ENCODE measurements at regions not wholly inside any gene's neighbourhood (a gene's known extent, or its start where the extent isn't known, plus 50 kb on each side); places are given as distances from the start of the nearest gene placed in this dataset.
"Not testable (repeated sequence)": the region's sequence is repeated elsewhere in the genome, so short reads cannot be mapped to it uniquely, and the experiment has no call there.

- H3K9me3 ChIP-seq (ENCODE audit: control insufficient read depth in 2 of 2, low read length in 2 of 2) = peaks cover 0 to 2% of the 10 kb centered on the region in 2 donors
- H3K4me1 ChIP-seq (ENCODE audit: control insufficient read depth in 2 of 2, insufficient read depth in 2 of 2, low read length in 2 of 2) = no peaks in the 10 kb centered on the region
- no peak overlapping the region for H3K4me3 ChIP-seq (ENCODE audit: low read length in 2 of 2)
- no peaks in the 10 kb centered on the region for H3K36me3 ChIP-seq (ENCODE audit: control insufficient read depth in 2 of 2, insufficient read depth in 2 of 2, low read length in 2 of 2)
- no peak overlapping the region for H3K9ac ChIP-seq (ENCODE audit: low read depth in 1 of 2, low read length in 2 of 2)
- H3K27me3 ChIP-seq (ENCODE audit: control insufficient read depth in 2 of 2, insufficient read depth in 2 of 2, low read length in 2 of 2) = no peaks in the 10 kb centered on the region
- H3K27ac ChIP-seq (ENCODE audit: low read depth in 2 of 2, low read length in 2 of 2) = no peak overlapping the region
Observed at GRCh38 chr12:125856896-125857295, 791.7 kb downstream of the AACS start.

GRCh38 chr12:125860672-125861288 is 795.5 kb downstream of the AACS start:
- no peak overlapping the region for H3K9ac ChIP-seq (ENCODE audit: low read depth in 1 of 2, low read length in 2 of 2)
- no peak overlapping the region for H3K27ac ChIP-seq (ENCODE audit: low read depth in 2 of 2, low read length in 2 of 2)
- no peaks in the 10 kb centered on the region for H3K9me3 ChIP-seq (ENCODE audit: control insufficient read depth in 2 of 2, low read length in 2 of 2)
- no peaks in the 10 kb centered on the region for H3K27me3 ChIP-seq (ENCODE audit: control insufficient read depth in 2 of 2, insufficient read depth in 2 of 2, low read length in 2 of 2)
- H3K4me3 ChIP-seq (ENCODE audit: low read length in 2 of 2) = no peak overlapping the region
- no peaks in the 10 kb centered on the region for H3K4me1 ChIP-seq (ENCODE audit: control insufficient read depth in 2 of 2, insufficient read depth in 2 of 2, low read length in 2 of 2)
- no peaks in the 10 kb centered on the region for H3K36me3 ChIP-seq (ENCODE audit: control insufficient read depth in 2 of 2, insufficient read depth in 2 of 2, low read length in 2 of 2)

- Histone ChIP-seq H3K27ac (ENCODE audit: low read depth in 2 of 2, low read length in 2 of 2) (no peak overlapping the region), H3K9ac (ENCODE audit: low read depth in 1 of 2, low read length in 2 of 2) (no peak overlapping the region), H3K36me3 (ENCODE audit: control insufficient read depth in 2 of 2, insufficient read depth in 2 of 2, low read length in 2 of 2) (no peaks in the 10 kb centered on the region), H3K4me3 (ENCODE audit: low read length in 2 of 2) (no peak overlapping the region), H3K4me1 (ENCODE audit: control insufficient read depth in 2 of 2, insufficient read depth in 2 of 2, low read length in 2 of 2) (no peaks in the 10 kb centered on the region), H3K27me3 (ENCODE audit: control insufficient read depth in 2 of 2, insufficient read depth in 2 of 2, low read length in 2 of 2) (no peaks in the 10 kb centered on the region), H3K9me3 (ENCODE audit: control insufficient read depth in 2 of 2, low read length in 2 of 2) (no peaks in the 10 kb centered on the region)
Observed at GRCh38 chr12:125861299-125862281, 796.4 kb downstream of the AACS start.

GRCh38 chr12:125865236-125865635 is 800.0 kb downstream of the AACS start:
- H3K4me3 ChIP-seq (ENCODE audit: low read length in 2 of 2); H3K9me3 ChIP-seq (ENCODE audit: control insufficient read depth in 2 of 2, low read length in 2 of 2); H3K9ac ChIP-seq (ENCODE audit: low read depth in 1 of 2, low read length in 2 of 2); H3K4me1 ChIP-seq (ENCODE audit: control insufficient read depth in 2 of 2, insufficient read depth in 2 of 2, low read length in 2 of 2); H3K36me3 ChIP-seq (ENCODE audit: control insufficient read depth in 2 of 2, insufficient read depth in 2 of 2, low read length in 2 of 2); H3K27me3 ChIP-seq (ENCODE audit: control insufficient read depth in 2 of 2, insufficient read depth in 2 of 2, low read length in 2 of 2); H3K27ac ChIP-seq (ENCODE audit: low read depth in 2 of 2, low read length in 2 of 2): not testable (repeated sequence)

- Histone ChIP-seq H3K36me3 (ENCODE audit: control insufficient read depth in 2 of 2, insufficient read depth in 2 of 2, low read length in 2 of 2) (no peaks in the 10 kb centered on the region), H3K9ac (ENCODE audit: low read depth in 1 of 2, low read length in 2 of 2) (no peak overlapping the region), H3K4me3 (ENCODE audit: low read length in 2 of 2) (no peak overlapping the region), H3K9me3 (ENCODE audit: control insufficient read depth in 2 of 2, low read length in 2 of 2) (no peaks in the 10 kb centered on the region), H3K27ac (ENCODE audit: low read depth in 2 of 2, low read length in 2 of 2) (no peak overlapping the region), H3K4me1 (ENCODE audit: control insufficient read depth in 2 of 2, insufficient read depth in 2 of 2, low read length in 2 of 2) (no peaks in the 10 kb centered on the region), H3K27me3 (ENCODE audit: control insufficient read depth in 2 of 2, insufficient read depth in 2 of 2, low read length in 2 of 2) (no peaks in the 10 kb centered on the region)
Observed at GRCh38 chr12:125871811-125872594, 806.8 kb downstream of the AACS start.

GRCh38 chr12:125873016-125873415 is 807.8 kb downstream of the AACS start:
- Histone ChIP-seq H3K4me3 (ENCODE audit: low read length in 2 of 2) (no peak overlapping the region), H3K27ac (ENCODE audit: low read depth in 2 of 2, low read length in 2 of 2) (no peak overlapping the region)

GRCh38 chr12:125878483-125878882 is 813.2 kb downstream of the AACS start:
- no peak overlapping the region for H3K27ac ChIP-seq (ENCODE audit: low read depth in 2 of 2, low read length in 2 of 2)
- no peaks in the 10 kb centered on the region for H3K27me3 ChIP-seq (ENCODE audit: control insufficient read depth in 2 of 2, insufficient read depth in 2 of 2, low read length in 2 of 2)
- no peaks in the 10 kb centered on the region for H3K4me1 ChIP-seq (ENCODE audit: control insufficient read depth in 2 of 2, insufficient read depth in 2 of 2, low read length in 2 of 2)
- no peak overlapping the region for H3K9ac ChIP-seq (ENCODE audit: low read depth in 1 of 2, low read length in 2 of 2)
- H3K36me3 ChIP-seq (ENCODE audit: control insufficient read depth in 2 of 2, insufficient read depth in 2 of 2, low read length in 2 of 2) = no peaks in the 10 kb centered on the region
- H3K4me3 ChIP-seq (ENCODE audit: low read length in 2 of 2) = no peak overlapping the region
- H3K9me3 ChIP-seq (ENCODE audit: control insufficient read depth in 2 of 2, low read length in 2 of 2) = no peaks in the 10 kb centered on the region

More at GRCh38 chr12:125873016-125873415, 807.8 kb downstream of the AACS start:
- H3K9ac ChIP-seq (ENCODE audit: low read depth in 1 of 2, low read length in 2 of 2) = no peak overlapping the region
- H3K36me3 ChIP-seq (ENCODE audit: control insufficient read depth in 2 of 2, insufficient read depth in 2 of 2, low read length in 2 of 2) = no peaks in the 10 kb centered on the region
- no peaks in the 10 kb centered on the region for H3K4me1 ChIP-seq (ENCODE audit: control insufficient read depth in 2 of 2, insufficient read depth in 2 of 2, low read length in 2 of 2)
- no peaks in the 10 kb centered on the region for H3K9me3 ChIP-seq (ENCODE audit: control insufficient read depth in 2 of 2, low read length in 2 of 2)
- no peaks in the 10 kb centered on the region for H3K27me3 ChIP-seq (ENCODE audit: control insufficient read depth in 2 of 2, insufficient read depth in 2 of 2, low read length in 2 of 2)

GRCh38 chr12:125882141-125882540 is 816.9 kb downstream of the AACS start:
- no peak overlapping the region for H3K9ac ChIP-seq (ENCODE audit: low read depth in 1 of 2, low read length in 2 of 2)
- no peak overlapping the region for H3K4me3 ChIP-seq (ENCODE audit: low read length in 2 of 2)
- no peak overlapping the region for H3K27ac ChIP-seq (ENCODE audit: low read depth in 2 of 2, low read length in 2 of 2)
- H3K4me1 ChIP-seq (ENCODE audit: control insufficient read depth in 2 of 2, insufficient read depth in 2 of 2, low read length in 2 of 2) = no peaks in the 10 kb centered on the region
- H3K27me3 ChIP-seq (ENCODE audit: control insufficient read depth in 2 of 2, insufficient read depth in 2 of 2, low read length in 2 of 2) = no peaks in the 10 kb centered on the region
- H3K36me3 ChIP-seq (ENCODE audit: control insufficient read depth in 2 of 2, insufficient read depth in 2 of 2, low read length in 2 of 2) = no peaks in the 10 kb centered on the region
- H3K9me3 ChIP-seq (ENCODE audit: control insufficient read depth in 2 of 2, low read length in 2 of 2) = no peaks in the 10 kb centered on the region

- Histone ChIP-seq H3K4me3 (ENCODE audit: low read length in 2 of 2) (no peak overlapping the region), H3K27ac (ENCODE audit: low read depth in 2 of 2, low read length in 2 of 2) (no peak overlapping the region), H3K27me3 (ENCODE audit: control insufficient read depth in 2 of 2, insufficient read depth in 2 of 2, low read length in 2 of 2) (no peaks in the 10 kb centered on the region), H3K9ac (ENCODE audit: low read depth in 1 of 2, low read length in 2 of 2) (no peak overlapping the region), H3K4me1 (ENCODE audit: control insufficient read depth in 2 of 2, insufficient read depth in 2 of 2, low read length in 2 of 2) (no peaks in the 10 kb centered on the region), H3K9me3 (ENCODE audit: control insufficient read depth in 2 of 2, low read length in 2 of 2) (no peaks in the 10 kb centered on the region), H3K36me3 (ENCODE audit: control insufficient read depth in 2 of 2, insufficient read depth in 2 of 2, low read length in 2 of 2) (no peaks in the 10 kb centered on the region)
Observed at GRCh38 chr12:125888921-125889320, 823.7 kb downstream of the AACS start.

GRCh38 chr12:125889742-125890141 is 824.5 kb downstream of the AACS start:
- Histone ChIP-seq H3K4me3 (ENCODE audit: low read length in 2 of 2) (no peak overlapping the region), H3K9ac (ENCODE audit: low read depth in 1 of 2, low read length in 2 of 2) (no peak overlapping the region), H3K9me3 (ENCODE audit: control insufficient read depth in 2 of 2, low read length in 2 of 2) (no peaks in the 10 kb centered on the region), H3K36me3 (ENCODE audit: control insufficient read depth in 2 of 2, insufficient read depth in 2 of 2, low read length in 2 of 2) (no peaks in the 10 kb centered on the region), H3K27me3 (ENCODE audit: control insufficient read depth in 2 of 2, insufficient read depth in 2 of 2, low read length in 2 of 2) (no peaks in the 10 kb centered on the region), H3K4me1 (ENCODE audit: control insufficient read depth in 2 of 2, insufficient read depth in 2 of 2, low read length in 2 of 2) (no peaks in the 10 kb centered on the region), H3K27ac (ENCODE audit: low read depth in 2 of 2, low read length in 2 of 2) (no peak overlapping the region)
